ENCODE measurements at regions not wholly inside any gene's neighbourhood (a gene's known extent, or its start where the extent isn't known, plus 50 kb on each side); places are given as distances from the start of the nearest gene placed in this dataset.

GRCh38 chr12:59839514-59839913, 243.7 kb downstream of the SLC16A7 start:
- no peak for DNase-seq (ENCODE audit: low spot score)

- DNase-seq (ENCODE audit: low spot score) = no peak
Observed at GRCh38 chr12:59843260-59843843, 247.5 kb downstream of the SLC16A7 start.

DNA sequence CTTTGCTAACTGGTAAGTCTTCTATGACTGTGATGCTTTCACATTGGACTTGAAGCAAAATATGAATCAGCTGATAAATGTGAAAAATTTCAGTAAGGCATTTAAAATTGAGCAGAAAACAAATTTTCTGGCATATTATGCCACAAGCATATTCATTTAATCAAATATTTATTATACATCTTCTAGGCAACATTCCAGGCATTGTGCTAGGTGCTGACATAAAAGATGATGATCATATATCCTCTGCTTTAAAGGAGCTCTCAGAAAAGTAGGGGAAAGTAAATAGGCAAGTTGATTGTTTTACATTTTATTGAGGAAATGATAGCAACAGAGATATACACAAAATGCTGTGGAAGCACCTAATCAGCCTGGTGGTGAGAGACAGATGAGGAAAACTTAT, 248.9 kb downstream of the SLC16A7 start:
- DNase-seq (ENCODE audit: low spot score) = no peak

DNA sequence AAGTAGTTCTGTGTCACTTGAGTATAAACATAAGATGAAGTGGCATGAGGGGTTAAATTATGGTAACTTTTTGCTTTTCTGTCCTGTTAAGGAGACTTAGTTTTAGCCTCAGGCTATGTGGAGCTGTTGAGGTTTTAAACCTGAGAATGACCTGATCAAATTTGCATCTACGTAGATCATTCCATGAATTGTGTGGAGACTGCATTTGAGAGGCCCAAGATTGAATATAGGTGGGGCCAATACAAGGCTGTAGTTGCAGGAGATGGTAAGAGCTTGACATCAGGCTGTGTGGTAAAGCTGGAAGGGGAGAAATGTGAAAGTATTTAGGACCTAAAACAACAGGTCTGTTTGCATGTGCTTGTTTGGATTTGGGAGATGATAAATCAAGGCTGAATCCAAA, 249.5 kb downstream of the SLC16A7 start:
- DNase-seq (ENCODE audit: low spot score) = no peak

GRCh38 chr12:59847127-59847526, 251.3 kb downstream of the SLC16A7 start:
- DNase-seq (ENCODE audit: low spot score) = no peak

DNA sequence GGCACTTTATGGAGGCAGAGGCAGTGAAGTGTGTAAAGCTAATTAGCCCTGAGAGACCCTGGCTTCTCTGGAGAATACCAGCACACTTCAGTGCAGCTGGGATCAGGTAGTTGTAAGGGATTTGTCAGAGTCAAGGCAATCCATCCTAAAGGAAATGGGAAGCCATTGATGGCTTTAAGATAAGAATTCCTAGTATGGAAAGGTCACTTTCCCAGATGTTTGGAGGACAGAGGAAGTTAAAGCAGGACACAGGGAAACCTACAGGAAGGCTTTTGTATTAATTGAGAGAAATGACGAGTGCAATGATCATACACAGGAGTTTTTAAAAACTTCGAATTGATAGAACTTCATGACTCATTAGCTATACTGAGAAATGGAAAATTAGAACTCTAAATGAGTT, 254.4 kb downstream of the SLC16A7 start:
- no peak for DNase-seq (ENCODE audit: low spot score)

DNA sequence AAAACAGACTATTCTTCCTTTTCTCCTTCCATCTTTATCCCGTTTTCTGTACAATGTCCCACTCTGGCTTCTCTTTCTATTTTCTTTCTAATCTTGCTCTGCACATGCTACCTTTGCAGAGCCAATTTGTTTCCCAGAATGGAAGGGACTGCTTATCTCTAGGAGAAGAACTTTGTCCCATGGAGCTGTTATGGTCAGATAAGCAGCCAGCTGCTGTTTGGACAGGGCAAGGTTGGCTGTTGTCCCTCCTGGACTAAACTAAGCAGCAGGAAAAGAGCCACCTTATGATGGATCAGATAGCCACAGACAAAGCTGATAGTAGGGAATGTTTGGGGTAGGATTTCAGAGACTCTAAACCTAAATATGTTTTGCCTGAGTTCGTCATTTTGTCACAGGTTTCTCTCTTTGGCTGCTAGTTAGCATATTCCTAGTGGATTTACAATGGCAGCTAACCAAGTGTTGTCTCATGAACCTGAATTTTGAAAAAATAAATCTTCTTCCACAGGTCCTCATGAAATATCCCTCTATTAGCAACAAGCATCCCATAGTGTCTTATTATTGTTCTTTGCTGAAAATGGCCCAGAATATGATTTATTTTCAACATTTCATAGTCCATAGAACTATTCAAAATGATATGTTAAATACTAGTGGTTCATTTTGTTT, 262.8 kb downstream of the SLC16A7 start:
- no peak for DNase-seq (ENCODE audit: low spot score)

DNA sequence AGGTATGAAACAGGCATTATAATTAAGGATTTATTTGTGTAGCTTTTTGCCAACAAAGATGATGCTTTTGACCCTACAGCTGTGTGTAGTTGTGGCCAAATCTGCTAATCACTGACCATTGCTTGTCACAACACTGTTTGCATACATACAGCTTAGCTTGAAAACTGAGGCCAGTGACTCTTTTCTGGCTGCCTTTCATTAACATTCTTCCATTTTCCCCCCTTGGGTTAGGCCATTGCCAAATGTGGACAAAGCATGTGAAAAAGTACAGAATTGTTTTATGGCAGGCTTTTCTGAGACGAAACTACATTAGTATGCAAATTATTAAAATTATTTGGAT, 263.3 kb downstream of the SLC16A7 start:
- no peak for DNase-seq (ENCODE audit: low spot score)

GRCh38 chr12:59861635-59862034, 265.8 kb downstream of the SLC16A7 start:
- DNase-seq (ENCODE audit: low spot score) = no peak

DNA sequence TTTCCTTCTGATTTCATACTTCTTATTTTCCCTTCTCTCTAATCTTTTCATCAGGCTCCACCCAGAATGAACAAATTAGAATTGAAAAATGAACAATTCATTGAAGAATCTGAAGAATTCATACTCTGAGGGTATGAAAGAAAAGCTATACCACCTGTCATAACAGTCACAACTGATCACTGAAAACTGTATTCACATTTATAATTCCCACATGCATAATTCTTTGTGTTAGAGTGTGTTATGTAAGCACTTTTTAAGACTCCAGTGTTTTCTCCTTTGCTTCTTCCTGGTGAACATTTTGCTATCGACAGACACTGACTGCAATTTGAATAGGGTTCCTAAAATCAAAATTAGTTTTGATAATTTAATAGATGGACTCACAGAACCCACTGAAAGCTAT, 271.2 kb downstream of the SLC16A7 start:
- DNase-seq (ENCODE audit: low spot score) = no peak

DNA sequence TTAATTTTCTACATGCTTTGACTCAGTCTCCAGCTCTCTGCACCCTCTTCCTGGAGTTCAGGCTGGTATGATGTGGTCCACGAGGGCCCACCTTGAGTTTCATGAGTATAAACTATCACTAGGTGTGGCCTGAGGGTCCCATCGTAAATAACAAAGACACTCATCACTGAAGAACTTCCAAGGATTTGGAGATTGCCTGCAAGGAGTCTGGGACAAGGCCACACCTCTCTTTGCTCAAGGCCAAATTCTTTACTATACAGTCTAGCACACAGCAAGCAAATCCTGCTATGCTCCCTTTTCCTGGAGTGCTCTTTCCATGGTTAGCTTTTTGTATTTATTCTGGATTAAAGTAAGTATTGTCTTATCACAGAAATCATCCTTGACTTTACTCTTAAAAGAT, 271.9 kb downstream of the SLC16A7 start:
- no peak for DNase-seq (ENCODE audit: low spot score)

- no peak for DNase-seq (ENCODE audit: low spot score)
Observed at GRCh38 chr12:59871779-59872178, 275.9 kb downstream of the SLC16A7 start.

DNA sequence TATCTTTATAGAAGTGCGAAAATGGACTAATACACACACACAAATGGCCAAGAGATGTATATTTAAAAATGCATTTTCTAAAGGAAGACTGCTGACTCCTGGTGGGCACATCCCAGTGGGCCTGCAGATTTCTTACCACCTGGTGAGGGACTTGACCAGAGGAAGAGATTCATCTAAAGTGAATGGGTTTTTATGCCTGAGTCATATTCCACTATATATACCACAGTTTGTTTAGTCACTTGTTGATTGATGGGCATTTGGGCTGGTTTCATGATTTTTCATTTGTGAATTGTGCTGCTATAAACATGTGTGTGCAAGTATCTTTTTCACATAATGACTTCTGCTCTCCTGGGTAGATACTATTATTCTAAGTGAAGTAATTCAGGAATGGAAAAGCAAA, 277.3 kb downstream of the SLC16A7 start:
- DNase-seq (ENCODE audit: low spot score) = no peak

GRCh38 chr12:59874781-59875180, 279.0 kb downstream of the SLC16A7 start:
- DNase-seq (ENCODE audit: low spot score) = peak; percentile 4

DNA sequence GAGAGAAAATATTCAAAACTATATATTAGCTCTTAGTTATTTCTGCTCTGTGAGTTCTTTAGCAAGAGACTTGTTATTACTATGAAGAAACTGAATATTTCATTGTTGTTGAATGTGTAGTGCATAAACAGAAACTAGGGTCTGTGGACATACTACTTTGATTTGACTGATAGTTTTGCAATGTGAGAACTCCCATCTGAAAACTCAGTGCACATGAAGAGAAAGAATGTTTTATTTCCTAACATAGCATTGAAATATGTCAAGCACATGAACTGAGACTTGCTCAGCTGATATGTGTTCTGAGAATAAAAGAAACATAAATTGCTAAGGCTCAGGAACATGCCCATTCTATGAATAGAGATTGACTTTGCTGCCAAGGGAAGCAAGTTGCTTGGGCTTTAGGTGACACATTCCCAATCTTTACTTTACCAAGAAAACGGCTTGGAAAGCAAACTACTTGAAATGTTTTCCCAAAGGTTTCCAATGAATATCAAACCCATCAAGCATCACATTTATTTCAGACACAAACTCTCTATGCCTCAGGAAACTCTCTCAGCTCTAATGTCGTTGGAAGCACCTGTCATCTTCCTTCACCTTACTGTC, 290.4 kb downstream of the SLC16A7 start:
- no peak for DNase-seq (ENCODE audit: low spot score)

GRCh38 chr12:59887178-59887577, 291.3 kb downstream of the SLC16A7 start:
- DNase-seq (ENCODE audit: low spot score) = no peak

- DNase-seq (ENCODE audit: low spot score) = no peak
Observed at GRCh38 chr12:59890896-59891579, 295.2 kb downstream of the SLC16A7 start.

- no peak for DNase-seq (ENCODE audit: low spot score)
Observed at GRCh38 chr12:59895166-59895775, 299.4 kb downstream of the SLC16A7 start.

GRCh38 chr12:59904874-59905521, 309.2 kb downstream of the SLC16A7 start:
- DNase-seq (ENCODE audit: low spot score) = peak; percentile 25

DNA sequence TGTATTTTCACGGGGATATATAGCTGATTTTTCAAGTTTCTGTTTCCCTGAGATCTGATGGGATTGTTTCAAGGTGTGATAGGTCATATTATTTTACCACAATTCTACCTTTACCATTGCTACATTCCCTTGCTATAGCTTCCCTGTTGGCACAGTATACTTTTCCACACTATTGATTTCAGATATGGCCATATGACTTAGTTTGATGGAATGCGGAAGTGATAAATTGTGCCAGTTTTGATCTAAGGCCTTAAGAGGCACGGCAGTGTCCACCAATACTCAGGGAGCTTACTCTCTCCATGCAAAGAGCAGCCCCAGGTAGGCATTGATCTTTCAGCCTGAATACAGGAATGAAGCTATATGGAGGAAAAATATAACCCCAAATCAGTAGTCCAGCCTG, 315.7 kb downstream of the SLC16A7 start:
- no peak for DNase-seq (ENCODE audit: low spot score)

DNA sequence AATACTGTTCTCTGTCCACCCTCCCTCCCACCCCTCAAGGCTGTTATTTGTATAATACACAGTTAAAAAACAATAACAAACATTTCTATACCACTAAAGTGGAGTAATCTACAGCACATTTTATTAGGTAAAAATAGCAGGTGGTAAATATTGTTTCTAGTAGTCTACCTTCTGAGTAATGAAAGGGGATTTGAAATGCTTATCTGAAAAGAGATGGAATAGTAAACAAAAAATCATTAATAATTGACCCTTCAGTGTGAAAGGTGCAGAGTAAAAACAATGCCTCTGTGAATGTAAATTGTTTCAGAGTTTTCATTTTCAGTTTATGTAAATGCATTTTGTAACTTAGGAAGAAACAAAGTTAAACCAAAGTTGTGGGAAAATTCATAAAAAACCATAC, 321.2 kb downstream of the SLC16A7 start:
- no peak for DNase-seq (ENCODE audit: low spot score)

GRCh38 chr12:59927032-59927431, 331.2 kb downstream of the SLC16A7 start:
- DNase-seq (ENCODE audit: low spot score) = no peak
